Superior temporal gyrus (tissue), 1 donor: ENCODE measurements at regions not wholly inside any gene's neighbourhood (a gene's known extent, or its start where the extent isn't known, plus 50 kb on each side); places are given as distances from the start of the nearest gene placed in this dataset.

ENCODE experiments used
- DNase-seq: peaks from one replicate; pipeline ENCODE4 v3.0.0-alpha.2; 2016; ENCODE audit errors: extremely low spot score

- DNase-seq = no peak
Measured at GRCh38 chr6:139546106-139546472, 171.6 kb upstream of the CITED2 start.

- no peak for DNase-seq
Measured at GRCh38 chr6:139545206-139546105, 171.0 kb upstream of the CITED2 start.

- no peak for DNase-seq
Measured at GRCh38 chr6:139544701-139545057, 170.2 kb upstream of the CITED2 start.

- no peak for DNase-seq
Measured at GRCh38 chr6:139542351-139542750, 167.9 kb upstream of the CITED2 start.

GRCh38 chr6:139540894-139541293, 166.4 kb upstream of the CITED2 start:
- DNase-seq = no peak

GRCh38 chr6:139540276-139540675, 165.8 kb upstream of the CITED2 start:
- DNase-seq = no peak

- DNase-seq = no peak
Measured at GRCh38 chr6:139539852-139540251, 165.4 kb upstream of the CITED2 start.

GRCh38 chr6:139538366-139538765, 163.9 kb upstream of the CITED2 start:
- no peak for DNase-seq

- DNase-seq = no peak
Measured at GRCh38 chr6:139536751-139537617, 162.5 kb upstream of the CITED2 start.

GRCh38 chr6:139534472-139535115, 160.1 kb upstream of the CITED2 start:
- no peak for DNase-seq

GRCh38 chr6:139533573-139534471, 159.4 kb upstream of the CITED2 start:
- DNase-seq = no peak

GRCh38 chr6:139533171-139533570, 158.7 kb upstream of the CITED2 start:
- no peak for DNase-seq

- DNase-seq = no peak
Measured at GRCh38 chr6:139531148-139532115, 157.0 kb upstream of the CITED2 start.

- DNase-seq = no peak
Measured at GRCh38 chr6:139530561-139530960, 156.1 kb upstream of the CITED2 start.

- DNase-seq = no peak
Measured at GRCh38 chr6:139529420-139529819, 155.0 kb upstream of the CITED2 start.

GRCh38 chr6:139528471-139528870, 154.0 kb upstream of the CITED2 start:
- DNase-seq = no peak

- no peak for DNase-seq
Measured at GRCh38 chr6:139525415-139525814, 151.0 kb upstream of the CITED2 start.

- no peak for DNase-seq
Measured at GRCh38 chr6:139523986-139524385, 149.5 kb upstream of the CITED2 start.

- DNase-seq = no peak
Measured at GRCh38 chr6:139522511-139523220, 148.2 kb upstream of the CITED2 start.
